GM18517 (cell line): ENCODE measurements at regions not wholly inside any gene's neighbourhood (a gene's known extent, or its start where the extent isn't known, plus 50 kb on each side); places are given as distances from the start of the nearest gene placed in this dataset.

Source experiments
- ATAC-seq: cut with Tn5 transposase; IDR thresholded peaks from one replicate; pipeline ENCODE4 v1.9.1; 2021; ENCODE audit warnings: mild to moderate bottlenecking, moderate library complexity; ENCODE audit not compliant: unreplicated experiment

GRCh38 chr12:87119713-87120112 is 863.5 kb upstream of the MGAT4C start:
- ATAC-seq, result no peak

GRCh38 chr12:87117526-87117925 is 861.3 kb upstream of the MGAT4C start:
- no peak for ATAC-seq

GRCh38 chr12:87116780-87117179 is 860.6 kb upstream of the MGAT4C start:
- no peak for ATAC-seq

GRCh38 chr12:87112571-87113345 is 856.6 kb upstream of the MGAT4C start:
- ATAC-seq, result no peak

GRCh38 chr12:87107766-87108165 is 851.6 kb upstream of the MGAT4C start:
- no peak for ATAC-seq

GRCh38 chr12:87107270-87107669 is 851.1 kb upstream of the MGAT4C start:
- ATAC-seq, result no peak

- ATAC-seq, result no peak
Observed at GRCh38 chr12:87096082-87096585, 839.9 kb upstream of the MGAT4C start.

GRCh38 chr12:87094356-87094755 is 838.2 kb upstream of the MGAT4C start:
- ATAC-seq, result no peak

GRCh38 chr12:87092421-87092820 is 836.2 kb upstream of the MGAT4C start:
- no peak for ATAC-seq

GRCh38 chr12:87086118-87086891 is 830.1 kb upstream of the MGAT4C start:
- no peak for ATAC-seq

- ATAC-seq, result no peak
Observed at GRCh38 chr12:87085286-87085685, 829.1 kb upstream of the MGAT4C start.

GRCh38 chr12:87082756-87083155 is 826.6 kb upstream of the MGAT4C start:
- no peak for ATAC-seq

- no peak for ATAC-seq
Observed at GRCh38 chr12:87074781-87075180, 818.6 kb upstream of the MGAT4C start.

GRCh38 chr12:87066326-87066725 is 810.1 kb upstream of the MGAT4C start:
- ATAC-seq, result no peak

GRCh38 chr12:87059231-87059630 is 803.0 kb upstream of the MGAT4C start:
- no peak for ATAC-seq

- ATAC-seq, result no peak
Observed at GRCh38 chr12:87054226-87054625, 798.0 kb upstream of the MGAT4C start.

GRCh38 chr12:87051621-87052020 is 795.4 kb upstream of the MGAT4C start:
- ATAC-seq, result no peak

- no peak for ATAC-seq
Observed at GRCh38 chr12:87047691-87048090, 791.5 kb upstream of the MGAT4C start.

GRCh38 chr12:87039536-87039935 is 783.3 kb upstream of the MGAT4C start:
- no peak for ATAC-seq

GRCh38 chr12:87038098-87038497 is 781.9 kb upstream of the MGAT4C start:
- no peak for ATAC-seq

GRCh38 chr12:87025976-87026375 is 769.8 kb upstream of the MGAT4C start:
- ATAC-seq, result no peak

GRCh38 chr12:87021400-87021799 is 765.2 kb upstream of the MGAT4C start:
- ATAC-seq, result no peak
